HK-2 (cell line): ENCODE measurements at regions not wholly inside any gene's neighbourhood (a gene's known extent, or its start where the extent isn't known, plus 50 kb on each side); places are given as distances from the start of the nearest gene placed in this dataset.

ENCODE experiments used
- DNase-seq: peaks from one replicate; pipeline ENCODE4 v3.0.0-alpha.2; 2018; ENCODE audit not compliant: unreplicated experiment

- DNase-seq = no peak
Measured at GRCh38 chr9:115941561-115942315, 211.9 kb upstream of the PAPPA start.

GRCh38 chr9:115943431-115944165 lies 210.0 kb upstream of the PAPPA start:
- no peak for DNase-seq

GRCh38 chr9:115944166-115944948 lies 209.2 kb upstream of the PAPPA start:
- DNase-seq = no peak

GRCh38 chr9:115945009-115945431 lies 208.6 kb upstream of the PAPPA start:
- DNase-seq = no peak

GRCh38 chr9:115946530-115946929 lies 207.1 kb upstream of the PAPPA start:
- DNase-seq = no peak

GRCh38 chr9:115951977-115952376 lies 201.6 kb upstream of the PAPPA start:
- DNase-seq = no peak

- no peak for DNase-seq
Measured at GRCh38 chr9:115952430-115953292, 200.9 kb upstream of the PAPPA start.

- no peak for DNase-seq
Measured at GRCh38 chr9:115956371-115956770, 197.2 kb upstream of the PAPPA start.

GRCh38 chr9:115957585-115957984 lies 196.0 kb upstream of the PAPPA start:
- no peak for DNase-seq

- no peak for DNase-seq
Measured at GRCh38 chr9:115964710-115965347, 188.8 kb upstream of the PAPPA start.

GRCh38 chr9:115966660-115967059 lies 186.9 kb upstream of the PAPPA start:
- DNase-seq = no peak

GRCh38 chr9:115969096-115969495 lies 184.5 kb upstream of the PAPPA start:
- DNase-seq = peak; percentile 5

- DNase-seq = no peak
Measured at GRCh38 chr9:115972362-115972761, 181.2 kb upstream of the PAPPA start.

GRCh38 chr9:115972843-115973595 lies 180.6 kb upstream of the PAPPA start:
- no peak for DNase-seq

GRCh38 chr9:115976781-115977180 lies 176.8 kb upstream of the PAPPA start:
- DNase-seq = no peak

GRCh38 chr9:115978091-115978490 lies 175.5 kb upstream of the PAPPA start:
- DNase-seq = no peak

GRCh38 chr9:115978659-115979096 lies 174.9 kb upstream of the PAPPA start:
- DNase-seq = no peak

GRCh38 chr9:115980054-115980453 lies 173.5 kb upstream of the PAPPA start:
- no peak for DNase-seq

GRCh38 chr9:115980502-115980901 lies 173.1 kb upstream of the PAPPA start:
- no peak for DNase-seq

- DNase-seq = no peak
Measured at GRCh38 chr9:115980976-115981375, 172.6 kb upstream of the PAPPA start.
